Adipocyte (in vitro differentiated cells): ENCODE measurements at regions not wholly inside any gene's neighbourhood (a gene's known extent, or its start where the extent isn't known, plus 50 kb on each side); places are given as distances from the start of the nearest gene placed in this dataset.

Experiments
- DNase-seq: peaks from one replicate; pipeline ENCODE4 v3.0.0-alpha.2; 2015; ENCODE audit warnings: low read depth
- H3K27me3 ChIP-seq: replicated peaks from 2 replicates; pipeline ENCODE4 v1.7.0; 2013; ENCODE audit warnings: mild to moderate bottlenecking, low read length, moderate library complexity; ENCODE audit not compliant: control insufficient read depth, insufficient read depth
- H3K36me3 ChIP-seq: 2 replicates; pipeline ENCODE4 v1.7.0; 2013; ENCODE audit warnings: low read length, mild to moderate bottlenecking, moderate library complexity; ENCODE audit not compliant: control insufficient read depth, insufficient read depth, severe bottlenecking
- H3K4me1 ChIP-seq: 2 replicates; pipeline ENCODE4 v1.7.0; 2013; ENCODE audit warnings: mild to moderate bottlenecking, low read length, moderate library complexity; ENCODE audit not compliant: control insufficient read depth, insufficient read depth
- H3K4me3 ChIP-seq: 2 replicates; pipeline ENCODE4 v1.7.0; 2013; ENCODE audit warnings: mild to moderate bottlenecking, low read length, moderate library complexity
- H3K9ac ChIP-seq: 2 replicates; pipeline ENCODE4 v1.7.0; 2013; ENCODE audit warnings: mild to moderate bottlenecking, low read length, moderate library complexity
- H3K9me3 ChIP-seq: 2 replicates; pipeline ENCODE4 v1.7.0; 2013; ENCODE audit warnings: mild to moderate bottlenecking, low read length, moderate library complexity; ENCODE audit not compliant: control insufficient read depth

GRCh38 chr17:72588961-72589360, 468.1 kb downstream of the SOX9 start:
- H3K4me3 ChIP-seq, result no peak overlapping the region
- H3K4me1 ChIP-seq, result peaks cover 9% of the 10 kb centered on the region
- no peaks in the 10 kb centered on the region for H3K9me3 ChIP-seq
- no peak for DNase-seq
- no peak overlapping the region for H3K9ac ChIP-seq
- H3K27me3 ChIP-seq, result peaks cover 4% of the 10 kb centered on the region
- no peaks in the 10 kb centered on the region for H3K36me3 ChIP-seq

- Histone ChIP-seq H3K4me3 (peak overlapping the region; percentile 83), H3K9me3 (no peaks in the 10 kb centered on the region), H3K27me3 (peaks cover 4% of the 10 kb centered on the region), H3K9ac (no peak overlapping the region), H3K36me3 (no peaks in the 10 kb centered on the region), H3K4me1 (peaks cover 13% of the 10 kb centered on the region)
- DNase-seq, result peak; percentile 82
Measured at GRCh38 chr17:72590382-72590781, 469.6 kb downstream of the SOX9 start.

GRCh38 chr17:72590882-72591281, 470.1 kb downstream of the SOX9 start:
- no peak for DNase-seq
- Histone ChIP-seq H3K9me3 (no peaks in the 10 kb centered on the region), H3K4me1 (peaks cover 13% of the 10 kb centered on the region), H3K27me3 (peaks cover 4% of the 10 kb centered on the region), H3K4me3 (peak overlapping the region; percentile 83), H3K9ac (peak overlapping the region; percentile 83), H3K36me3 (no peaks in the 10 kb centered on the region)

GRCh38 chr17:72591289-72592241, 470.7 kb downstream of the SOX9 start:
- H3K36me3 ChIP-seq, result no peaks in the 10 kb centered on the region
- H3K9me3 ChIP-seq, result no peaks in the 10 kb centered on the region
- peaks cover 13% of the 10 kb centered on the region for H3K4me1 ChIP-seq
- H3K9ac ChIP-seq, result peak overlapping the region; percentile 83
- DNase-seq, result peak; percentile 66
- peak overlapping the region; percentile 83 for H3K4me3 ChIP-seq
- H3K27me3 ChIP-seq, result peaks cover 4% of the 10 kb centered on the region

DNA sequence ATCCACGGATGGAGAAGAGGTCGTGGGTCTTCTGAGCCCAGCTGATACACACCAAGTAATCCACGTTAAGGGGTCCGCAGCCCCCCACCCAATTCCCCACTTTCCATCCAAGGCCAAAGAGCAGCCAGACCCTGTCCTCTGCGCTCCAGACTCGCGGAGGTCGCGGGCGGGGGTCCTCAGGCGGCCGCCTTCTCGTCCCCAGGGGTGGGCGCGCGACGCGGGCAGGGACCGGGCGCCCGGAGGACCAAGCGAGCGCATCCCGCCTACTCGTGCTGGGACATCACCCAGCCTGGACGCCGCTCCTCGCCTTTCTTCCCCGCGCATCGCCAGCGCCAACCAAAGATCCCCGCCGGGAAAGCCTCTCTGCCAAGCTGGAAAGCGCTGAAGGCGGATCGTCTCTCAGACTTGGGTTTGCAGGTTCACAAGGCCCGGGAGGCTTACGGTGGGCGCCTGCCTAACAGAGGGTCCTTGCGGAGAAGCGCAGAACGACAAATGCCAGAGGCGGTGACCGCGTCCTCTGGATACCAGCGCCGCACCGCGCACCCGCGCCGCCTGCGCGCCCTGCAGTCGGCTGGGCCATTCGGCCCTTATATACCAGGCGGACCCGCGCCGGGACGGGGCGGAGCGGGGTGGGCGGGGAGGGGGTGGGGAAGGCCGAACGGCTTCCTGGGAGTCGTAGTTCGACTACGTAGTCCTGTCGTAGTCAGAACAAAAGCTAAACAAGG, 471.6 kb downstream of the SOX9 start:
- H3K9ac ChIP-seq, result peak overlapping the region; percentile 83
- peaks cover 13% of the 10 kb centered on the region for H3K4me1 ChIP-seq
- H3K27me3 ChIP-seq, result peaks cover 9% of the 10 kb centered on the region
- no peaks in the 10 kb centered on the region for H3K36me3 ChIP-seq
- peak overlapping the region; percentile 83 for H3K4me3 ChIP-seq
- H3K9me3 ChIP-seq, result no peaks in the 10 kb centered on the region
- DNase-seq, result peak; percentile 93

DNA sequence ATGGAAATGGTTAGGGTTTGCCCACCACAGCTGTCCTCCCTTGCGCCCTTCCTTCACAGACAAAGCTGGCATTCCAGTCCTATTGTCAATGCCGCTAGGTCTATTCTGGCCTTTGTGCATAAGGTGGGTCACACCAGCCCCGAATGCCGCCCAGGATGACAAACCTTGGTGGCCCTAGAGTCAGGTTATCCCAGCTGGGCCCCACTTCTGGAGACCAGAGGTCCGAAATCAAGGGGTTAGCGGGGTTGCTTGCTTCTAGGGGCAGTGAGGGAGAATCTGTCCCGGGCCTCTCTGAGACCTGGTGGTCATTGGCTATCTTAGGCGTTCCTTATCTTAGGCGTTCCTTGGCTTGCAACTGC, 472.1 kb downstream of the SOX9 start:
- Histone ChIP-seq H3K36me3 (no peaks in the 10 kb centered on the region), H3K9me3 (no peaks in the 10 kb centered on the region), H3K4me3 (no peak overlapping the region), H3K4me1 (peaks cover 13% of the 10 kb centered on the region), H3K27me3 (peaks cover 11% of the 10 kb centered on the region), H3K9ac (no peak overlapping the region)
- DNase-seq, result no peak

- Histone ChIP-seq H3K9me3 (no peaks in the 10 kb centered on the region), H3K4me1 (peaks cover 17% of the 10 kb centered on the region), H3K9ac (no peak overlapping the region), H3K36me3 (no peaks in the 10 kb centered on the region), H3K4me3 (no peak overlapping the region), H3K27me3 (peaks cover 11% of the 10 kb centered on the region)
- DNase-seq, result no peak
Measured at GRCh38 chr17:72594248-72594647, 473.4 kb downstream of the SOX9 start.
